Sigmoid colon (tissue), 6 donors: ENCODE measurements at regions not wholly inside any gene's neighbourhood (a gene's known extent, or its start where the extent isn't known, plus 50 kb on each side); places are given as distances from the start of the nearest gene placed in this dataset.

Source experiments
- DNase-seq: peaks from one replicate; pipeline ENCODE4 v3.0.0-alpha.2; 2019
- H3K27ac ChIP-seq, 4 donors: fragments of 200-600 bp; sonication (generic); one replicate each; pipeline ENCODE4 v1.5.1; 2016 to 2019; ENCODE audit warnings: mild to moderate bottlenecking in 1 of 4
- H3K27me3 ChIP-seq, 3 donors: fragments of 200-600 bp; sonication (generic); one replicate each; pipeline ENCODE4 v1.5.1; 2019; ENCODE audit warnings: mild to moderate bottlenecking in 1 of 3
- H3K36me3 ChIP-seq, 4 donors: fragments of 200-600 bp; sonication (generic); one replicate each; pipeline ENCODE4 v1.5.1; 2016 to 2019
- H3K4me1 ChIP-seq, 4 donors: fragments of 200-600 bp; sonication (generic); one replicate each; pipeline ENCODE4 v1.5.1; 2017 to 2019
- H3K4me3 ChIP-seq, 4 donors: fragments of 200-600 bp; sonication (generic); one replicate each; pipeline ENCODE4 v1.5.1; 2017 to 2019; ENCODE audit warnings: mild to moderate bottlenecking in 2 of 4, moderate library complexity in 1 of 4
- H3K9me3 ChIP-seq, 4 donors: fragments of 200-600 bp in 3 of 4; sonication (generic) in 3 of 4; one replicate each; pipeline versions ENCODE4 v1.5.1 to v1.6.1; 2013 to 2019
- CTCF ChIP-seq, 4 experiments: fragments of 450-650 bp in 3 of 4; fragments of 200-600 bp in 1 of 4; IDR thresholded peaks; one replicate each; pipeline ENCODE4 v1.5.1; 2016 to 2019; ENCODE audit warnings: antibody characterized with exemption in 4 of 4, mild to moderate bottlenecking in 3 of 4, moderate library complexity in 2 of 4
- EP300 ChIP-seq, 4 donors: sonication (generic); formaldehyde crosslinking; IDR thresholded peaks; one replicate each; pipeline ENCODE4 v1.6.1; 2017; ENCODE audit warnings: antibody characterized with exemption in 4 of 4
- POLR2A ChIP-seq, 2 donors: fragments of 450-650 bp; IDR thresholded peaks; one replicate each; pipeline ENCODE4 v1.6.1; 2016; ENCODE audit warnings: antibody characterized with exemption in 2 of 2, mild to moderate bottlenecking in 2 of 2, moderate library complexity in 2 of 2
- POLR2AphosphoS5 ChIP-seq, 4 donors: sonication (generic); formaldehyde crosslinking; IDR thresholded peaks; one replicate each; pipeline ENCODE4 v1.6.1; 2017; ENCODE audit warnings: antibody characterized with exemption in 4 of 4
- WGBS, 2 donors: extraction: QIAGEN DNeasy Blood & Tissue Kit; methylation state at CpG; one replicate each; pipeline ENCODE4 v1.1.7; 2013; 5-methylcytosine and 5-hydroxymethylcytosine counted together
- intact Hi-C: fragments of 100-400 bp; cut with DNase I; formaldehyde crosslinking; loops from one replicate; pipeline ENCODE4 v1.15.1; 2023
- donor health status: healthy with polysubstance abuse.
- donor health status: healthy.

- Histone ChIP-seq H3K9me3 (no peaks in the 10 kb centered on the region), H3K27ac (no peak overlapping the region), H3K27me3 (no peaks in the 10 kb centered on the region), H3K4me1 (no peaks in the 10 kb centered on the region), H3K36me3 (no peaks in the 10 kb centered on the region), H3K4me3 (no peak overlapping the region)
- no peak for DNase-seq
- 84 to 85% methylated on average over 2 of the region's 2 CpGs for WGBS, 2 donors
- intact Hi-C loops, result no loop called here
- no peak for TF ChIP-seq EP300 (IDR thresholded peaks at IDR 0.05)
- TF ChIP-seq CTCF (IDR thresholded peaks at IDR 0.05), result no peak
- no peak for TF ChIP-seq POLR2A (IDR thresholded peaks at IDR 0.05)
- no peak for TF ChIP-seq POLR2AphosphoS5 (IDR thresholded peaks at IDR 0.05)
These were observed 63.2 kb upstream of the LTA4H start for GRCh38 chr12:96098631-96099030.

- intact Hi-C loops, result no loop called here
- Histone ChIP-seq H3K27ac (no peak overlapping the region), H3K4me3 (no peak overlapping the region), H3K27me3 (no peaks in the 10 kb centered on the region), H3K4me1 (no peaks in the 10 kb centered on the region), H3K9me3 (no peaks in the 10 kb centered on the region), H3K36me3 (no peaks in the 10 kb centered on the region)
- WGBS, 2 donors, result 82 to 88% methylated on average over 3 of the region's 3 CpGs
- no peak for TF ChIP-seq POLR2AphosphoS5 (IDR thresholded peaks at IDR 0.05)
- no peak for TF ChIP-seq CTCF (IDR thresholded peaks at IDR 0.05)
- TF ChIP-seq EP300 (IDR thresholded peaks at IDR 0.05), result no peak
- no peak for TF ChIP-seq POLR2A (IDR thresholded peaks at IDR 0.05)
- DNase-seq, result no peak
These were observed 64.0 kb upstream of the LTA4H start for GRCh38 chr12:96099421-96099820.

- WGBS, 2 donors, result 61 to 88% methylated on average over 7 of the region's 7 CpGs
- Histone ChIP-seq H3K9me3 (no peaks in the 10 kb centered on the region), H3K4me3 (no peak overlapping the region), H3K27me3 (no peaks in the 10 kb centered on the region), H3K27ac (no peak overlapping the region), H3K4me1 (no peaks in the 10 kb centered on the region), H3K36me3 (no peaks in the 10 kb centered on the region)
- DNase-seq, result no peak
- no peak for TF ChIP-seq EP300 (IDR thresholded peaks at IDR 0.05)
- TF ChIP-seq POLR2AphosphoS5 (IDR thresholded peaks at IDR 0.05), result no peak
- no peak for TF ChIP-seq CTCF (IDR thresholded peaks at IDR 0.05)
- TF ChIP-seq POLR2A (IDR thresholded peaks at IDR 0.05), result no peak
- intact Hi-C loops, result no loop called here
These were observed 64.6 kb upstream of the LTA4H start for GRCh38 chr12:96099986-96100385.

GRCh38 chr12:96101806-96102205 lies 66.4 kb upstream of the LTA4H start:
- Histone ChIP-seq H3K4me3 (no peak overlapping the region), H3K36me3 (no peaks in the 10 kb centered on the region), H3K27ac (no peak overlapping the region), H3K9me3 (no peaks in the 10 kb centered on the region), H3K4me1 (no peaks in the 10 kb centered on the region), H3K27me3 (no peaks in the 10 kb centered on the region)
- DNase-seq, result no peak
- intact Hi-C loops, result no loop called here
- TF ChIP-seq EP300 (IDR thresholded peaks at IDR 0.05) (no peak), POLR2AphosphoS5 (IDR thresholded peaks at IDR 0.05) (no peak), POLR2A (IDR thresholded peaks at IDR 0.05) (no peak)
- WGBS, 2 donors, result 92 to 99% methylated on average over 2 of the region's 2 CpGs

GRCh38 chr12:96103067-96103644 lies 67.8 kb upstream of the LTA4H start:
- H3K27me3 ChIP-seq, result no peaks in the 10 kb centered on the region
- 57 to 81% methylated on average over 8 of the region's 8 CpGs for WGBS, 2 donors
- H3K36me3 ChIP-seq, result no peaks in the 10 kb centered on the region
- no peak overlapping the region for H3K4me3 ChIP-seq
- intact Hi-C loops, result no loop called here
- no peaks in the 10 kb centered on the region for H3K4me1 ChIP-seq
- no peak for TF ChIP-seq POLR2AphosphoS5 (IDR thresholded peaks at IDR 0.05)
- TF ChIP-seq CTCF (IDR thresholded peaks at IDR 0.05), result no peak
- TF ChIP-seq POLR2A (IDR thresholded peaks at IDR 0.05), result no peak
- no peak for TF ChIP-seq EP300 (IDR thresholded peaks at IDR 0.05)
- peak; percentile 62 for DNase-seq
- H3K27ac ChIP-seq, result no peak overlapping the region
- no peaks in the 10 kb centered on the region for H3K9me3 ChIP-seq
